NCI-H2171 (cell line): ENCODE measurements at regions not wholly inside any gene's neighbourhood (a gene's known extent, or its start where the extent isn't known, plus 50 kb on each side); places are given as distances from the start of the nearest gene placed in this dataset.

Experiments used
- DNase-seq: peaks from one replicate; lab custom pipeline; 2025; lab: John Stamatoyannopoulos, UW

DNA sequence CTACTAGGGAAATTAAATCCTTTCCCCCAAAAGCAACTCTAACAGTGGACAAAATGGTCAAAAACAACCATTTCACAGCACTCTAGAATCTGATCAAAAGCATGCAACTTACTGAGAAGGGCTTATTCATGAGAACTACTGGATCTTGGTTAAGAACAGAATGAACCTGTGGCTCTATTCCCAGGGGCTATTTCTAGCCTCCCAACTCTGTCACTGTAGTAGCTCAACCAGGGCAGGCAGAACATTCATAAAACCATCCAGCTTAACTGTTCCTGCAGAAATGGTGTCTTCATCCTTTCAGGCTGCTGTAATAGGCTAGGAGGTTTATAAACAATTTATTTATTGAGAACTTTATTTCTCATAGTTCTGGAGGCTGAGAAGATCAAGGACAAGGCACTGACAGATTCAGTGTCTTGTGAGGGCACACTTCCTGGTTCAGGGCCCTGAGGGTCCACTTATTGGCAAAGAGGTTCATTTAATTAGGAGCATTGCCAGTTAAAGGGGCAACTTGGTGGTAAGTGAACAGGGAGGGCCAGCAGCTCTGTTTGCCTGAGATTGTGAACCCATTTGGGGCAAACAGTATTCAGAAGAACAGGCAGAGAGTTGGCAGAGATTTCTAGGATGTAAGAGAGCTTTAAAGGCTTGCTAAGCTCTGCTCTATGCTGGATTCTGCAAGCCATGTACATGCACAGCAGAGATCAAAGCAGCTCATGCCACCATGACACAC, 238.5 kb upstream of the FBXL7 start:
- DNase-seq, result no peak

DNA sequence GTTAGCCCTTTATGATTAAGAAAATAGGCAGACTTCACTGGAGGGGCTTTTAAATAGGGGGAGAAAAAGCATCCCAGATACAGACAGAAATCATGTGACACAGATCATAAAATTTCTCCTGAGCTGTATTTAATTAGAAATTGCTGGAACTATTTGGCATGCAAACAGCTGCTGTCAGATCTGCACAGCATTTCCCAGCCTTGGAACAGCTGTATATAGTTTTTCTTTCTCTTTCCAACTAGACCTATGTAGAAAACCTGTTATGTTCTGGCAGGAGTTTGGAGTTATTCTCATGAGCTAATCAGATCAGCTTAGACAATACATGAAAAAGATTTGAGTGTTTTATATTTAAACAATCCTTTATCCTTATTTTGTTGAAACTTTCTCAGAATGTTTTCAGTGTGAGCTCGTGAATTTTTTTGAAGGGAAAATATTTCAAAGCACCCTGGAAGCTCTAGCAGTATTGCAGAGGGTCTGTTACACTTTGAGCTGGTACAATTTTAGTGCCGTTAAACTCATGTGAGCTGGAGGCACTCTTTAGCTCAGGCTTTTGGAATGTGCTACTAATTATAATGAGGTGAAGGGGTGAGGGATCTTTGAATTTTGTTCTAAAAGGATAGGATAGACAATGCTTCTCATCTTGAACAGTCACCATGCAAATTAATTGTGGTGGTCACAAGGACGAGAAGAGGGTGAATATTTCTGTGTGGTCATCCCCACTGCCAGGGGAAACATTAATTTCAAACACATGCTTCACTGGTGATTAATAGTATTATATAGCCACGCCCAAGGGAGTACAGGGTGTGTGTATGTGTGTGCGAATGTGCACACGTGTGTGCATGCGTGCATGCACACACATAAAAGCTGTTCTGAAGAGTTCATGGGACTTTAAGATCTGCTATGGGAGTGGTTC, 239.4 kb upstream of the FBXL7 start:
- DNase-seq, result no peak

DNA sequence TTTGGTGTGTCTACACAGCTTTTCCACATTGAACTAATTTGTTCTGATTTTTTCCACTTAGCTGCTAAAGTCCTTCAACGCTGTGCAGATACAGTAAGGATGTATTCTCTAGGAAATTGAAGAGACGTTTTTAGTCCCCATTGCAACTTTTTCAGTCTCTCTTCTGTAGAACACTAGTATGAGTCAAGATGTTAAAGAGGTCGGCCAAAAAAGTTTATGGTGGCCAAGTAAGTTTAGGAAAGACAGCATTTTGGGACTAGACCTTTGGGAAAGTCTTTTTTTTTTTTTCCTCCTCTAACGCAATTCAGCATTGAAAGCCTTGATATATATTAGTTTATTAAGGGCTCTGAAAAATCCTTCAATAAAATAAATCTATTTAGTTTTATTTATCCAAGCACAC, 243.5 kb upstream of the FBXL7 start:
- DNase-seq, result no peak

DNA sequence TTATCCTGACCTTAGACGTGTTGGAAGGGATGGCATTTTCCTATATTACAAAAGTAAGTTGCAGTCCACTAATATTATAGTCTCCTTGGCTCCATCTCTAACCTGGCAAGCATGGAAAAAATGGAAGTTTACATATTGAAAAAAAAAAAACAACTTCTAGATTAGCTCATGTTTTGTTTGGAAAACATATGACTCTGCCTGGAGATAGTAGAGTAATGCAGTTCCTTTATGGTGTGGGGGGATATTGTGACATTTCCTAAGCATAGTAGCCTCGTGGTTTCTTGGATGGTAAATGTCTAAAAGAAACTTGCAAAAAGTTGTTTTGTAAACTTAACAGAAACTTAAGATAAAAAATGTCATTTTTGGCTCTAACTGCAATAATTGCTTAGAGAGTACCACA, 244.4 kb upstream of the FBXL7 start:
- DNase-seq, result no peak

DNA sequence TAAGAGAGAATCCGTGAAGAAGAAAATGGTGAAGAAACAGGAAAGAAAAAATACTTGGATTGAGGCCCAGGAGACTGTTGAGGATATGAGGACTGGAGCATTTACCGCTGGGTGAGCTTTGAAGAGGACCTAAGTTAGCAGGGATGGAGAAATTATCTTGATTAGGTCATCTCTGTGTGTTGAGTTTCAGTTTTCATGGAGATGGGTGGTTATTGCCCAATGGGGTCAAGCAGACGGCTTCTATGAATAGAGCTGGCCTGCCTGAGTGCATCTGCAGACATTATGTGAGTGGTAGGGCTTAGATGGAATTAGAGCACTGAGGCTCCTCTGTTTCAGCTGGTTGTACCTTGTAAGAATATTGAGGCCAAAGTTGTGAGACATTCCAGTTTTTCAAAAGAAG, 245.4 kb upstream of the FBXL7 start:
- no peak for DNase-seq

DNA sequence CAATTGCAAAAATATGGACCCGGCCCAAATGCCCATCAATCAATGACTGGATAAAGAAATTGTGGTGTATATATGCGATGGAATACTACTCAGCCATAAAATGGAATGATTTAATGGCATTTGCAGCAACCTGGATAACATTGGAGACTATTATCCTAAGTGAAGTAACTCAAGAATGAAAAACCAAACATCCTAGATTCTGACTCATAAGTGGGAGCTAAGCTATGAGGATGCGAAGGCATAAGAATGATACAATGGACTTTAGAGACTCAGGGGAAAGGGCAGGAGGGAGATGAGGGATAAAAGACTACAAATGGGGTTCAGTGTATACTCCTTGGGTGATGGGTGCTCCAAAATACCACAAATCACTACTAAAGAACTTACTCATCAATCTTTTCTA, 247.6 kb upstream of the FBXL7 start:
- no peak for DNase-seq

DNA sequence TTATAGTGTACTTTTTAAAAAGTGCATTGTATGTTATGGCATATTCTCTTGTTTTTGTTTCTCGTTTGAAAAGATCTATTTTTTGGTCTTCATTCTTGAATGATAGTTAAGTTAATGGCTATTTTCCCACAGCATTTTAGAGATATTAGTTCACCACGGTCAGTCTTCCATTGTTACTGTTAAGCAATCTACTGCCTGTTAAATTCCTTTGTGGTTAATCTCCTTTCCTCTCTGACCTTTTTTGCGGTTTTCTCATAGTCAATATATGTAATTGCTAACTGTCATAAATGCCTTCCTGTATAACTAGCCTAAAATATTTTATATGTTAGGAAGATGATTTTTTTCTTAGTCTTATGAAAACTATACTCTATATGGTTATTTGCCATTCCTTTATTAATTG, 250.8 kb upstream of the FBXL7 start:
- no peak for DNase-seq

DNA sequence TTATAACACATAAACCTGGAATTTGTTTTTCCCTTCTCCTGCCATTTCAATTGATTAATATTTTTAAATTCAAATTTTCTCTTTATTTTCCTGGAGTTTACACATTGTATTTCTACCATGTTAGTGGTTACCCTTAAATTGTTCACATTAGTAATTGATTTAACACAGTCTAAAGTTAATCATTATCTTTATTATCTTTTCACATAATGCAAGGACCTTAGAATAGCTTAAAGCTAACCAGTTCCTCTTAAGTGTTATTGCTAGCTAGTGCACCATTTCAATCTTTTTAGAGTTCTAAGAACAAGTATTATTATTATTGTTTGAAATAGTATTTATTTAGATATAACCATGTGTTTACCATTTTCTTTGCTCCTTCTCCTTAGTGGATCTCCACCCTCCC, 251.2 kb upstream of the FBXL7 start:
- no peak for DNase-seq

DNA sequence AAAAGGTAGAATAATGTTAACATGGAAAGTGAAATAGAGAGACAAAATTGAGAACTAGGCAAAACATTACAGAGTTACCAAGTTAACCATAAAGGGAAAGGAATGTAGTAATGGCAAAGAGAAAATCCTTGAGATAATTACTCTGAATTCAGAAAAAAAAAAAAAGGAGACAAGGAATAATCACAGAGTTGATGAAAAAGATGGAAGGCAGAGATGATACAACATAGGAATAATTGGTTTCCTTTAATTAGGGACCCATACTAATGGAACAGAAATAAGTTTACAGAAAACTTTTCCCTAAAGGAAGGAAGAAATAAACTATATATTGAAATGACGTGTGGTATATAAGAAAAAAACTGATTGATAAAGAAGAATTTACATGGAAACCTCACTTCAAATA, 254.1 kb upstream of the FBXL7 start:
- no peak for DNase-seq

DNA sequence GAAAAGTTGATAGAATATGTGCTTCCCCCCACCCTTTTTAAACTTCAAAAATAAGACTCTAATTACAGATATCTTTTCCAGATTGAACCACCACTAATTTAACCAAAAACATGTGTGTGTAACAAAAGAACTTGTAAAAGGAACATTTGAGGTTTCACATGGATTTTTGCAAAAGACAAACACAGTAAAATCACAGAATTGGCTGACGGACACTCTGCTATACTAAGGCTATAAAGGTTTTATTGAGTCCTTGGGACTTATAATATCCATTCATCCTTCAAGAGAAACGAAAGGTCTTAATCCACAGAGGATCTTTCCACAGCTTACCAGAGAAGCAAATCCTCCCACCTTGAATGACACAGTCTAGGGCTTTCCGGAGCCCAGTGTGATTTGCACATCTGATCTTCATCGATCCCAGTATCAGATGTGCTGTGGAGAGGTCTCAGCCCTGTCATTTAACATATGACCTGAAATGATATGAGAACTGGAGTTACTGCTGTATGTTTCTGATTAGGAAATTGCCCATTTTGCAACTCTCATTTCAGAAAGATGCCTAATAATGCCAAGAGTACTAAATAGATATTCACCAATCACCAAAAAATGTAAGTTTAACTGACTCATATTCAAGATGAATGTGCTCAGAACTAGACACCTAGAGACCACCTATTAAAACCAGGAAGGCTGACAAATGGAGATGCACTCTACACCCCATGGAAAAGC, 256.5 kb upstream of the FBXL7 start:
- no peak for DNase-seq

DNA sequence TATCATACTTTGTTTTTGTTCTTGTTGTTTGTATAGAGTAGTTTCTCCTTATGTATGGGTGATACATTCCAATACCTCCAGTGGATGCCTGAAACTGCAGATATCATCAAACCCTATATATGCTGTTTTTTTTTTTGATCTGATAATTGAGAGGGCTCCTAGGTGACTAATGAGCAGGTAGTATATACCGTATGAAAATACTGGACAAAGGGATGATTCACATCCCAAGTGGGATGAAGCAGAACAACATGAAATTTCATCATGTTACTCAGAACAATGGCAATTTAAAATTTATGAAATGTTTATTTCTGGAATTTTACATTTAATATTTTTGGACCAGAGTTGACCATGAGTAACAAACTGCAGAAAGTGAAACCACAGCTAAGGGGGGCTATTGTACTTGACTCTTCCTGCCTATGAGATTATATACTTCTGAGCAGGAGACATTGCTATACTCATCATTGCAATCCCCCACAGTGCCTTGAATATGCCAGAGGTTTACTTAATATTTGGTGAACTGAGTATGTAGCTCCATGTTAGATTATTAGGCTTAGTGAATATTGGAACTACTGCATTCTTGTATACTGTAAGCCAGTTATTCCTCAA, 258.7 kb upstream of the FBXL7 start:
- DNase-seq, result no peak

DNA sequence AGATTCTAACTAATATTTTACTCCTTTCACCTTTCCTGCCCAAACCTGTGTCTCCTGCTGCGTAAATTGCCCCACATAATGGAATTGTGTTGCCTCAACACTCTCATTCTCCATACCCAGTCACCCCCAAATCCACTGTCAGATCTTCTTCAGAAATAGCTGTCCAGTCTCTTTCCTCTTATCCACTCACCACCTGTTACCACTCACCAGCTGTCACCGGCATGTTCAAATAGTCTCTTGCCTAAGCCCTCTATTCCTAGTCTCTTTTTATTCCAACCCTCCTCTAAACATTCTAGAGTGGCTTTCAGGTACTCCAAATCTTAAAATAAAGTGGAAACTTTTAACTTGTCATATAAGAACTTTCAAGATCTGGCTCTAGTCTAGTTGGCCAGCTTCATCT, 262.0 kb upstream of the FBXL7 start:
- no peak for DNase-seq

DNA sequence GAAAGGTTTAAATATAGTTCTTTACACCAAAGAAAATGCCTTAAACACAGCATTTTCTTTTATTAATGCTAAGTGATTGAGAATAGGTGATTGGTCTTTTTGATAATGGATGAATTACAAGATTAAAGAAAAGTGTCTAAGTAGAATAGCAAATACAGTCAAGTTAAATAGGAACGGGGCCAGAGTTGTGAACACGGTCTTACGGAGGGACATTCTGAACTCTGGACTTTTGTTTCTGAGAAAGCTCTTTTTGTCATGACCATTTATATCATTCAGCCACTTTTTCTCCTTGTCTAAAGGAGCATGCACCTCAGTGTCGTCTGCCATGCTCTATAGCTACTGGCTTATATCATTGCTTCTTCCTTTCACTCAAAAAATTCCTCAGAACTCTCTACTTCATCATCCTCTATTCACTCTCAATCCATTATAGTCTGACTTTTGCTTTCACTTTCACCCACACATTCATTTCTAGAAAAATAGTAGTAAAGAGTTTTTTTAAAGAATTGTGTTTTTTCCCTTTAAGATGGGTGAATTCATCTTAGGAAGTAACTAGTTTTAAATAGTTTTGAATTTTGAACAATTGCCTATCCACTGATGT, 263.0 kb upstream of the FBXL7 start:
- no peak for DNase-seq

DNA sequence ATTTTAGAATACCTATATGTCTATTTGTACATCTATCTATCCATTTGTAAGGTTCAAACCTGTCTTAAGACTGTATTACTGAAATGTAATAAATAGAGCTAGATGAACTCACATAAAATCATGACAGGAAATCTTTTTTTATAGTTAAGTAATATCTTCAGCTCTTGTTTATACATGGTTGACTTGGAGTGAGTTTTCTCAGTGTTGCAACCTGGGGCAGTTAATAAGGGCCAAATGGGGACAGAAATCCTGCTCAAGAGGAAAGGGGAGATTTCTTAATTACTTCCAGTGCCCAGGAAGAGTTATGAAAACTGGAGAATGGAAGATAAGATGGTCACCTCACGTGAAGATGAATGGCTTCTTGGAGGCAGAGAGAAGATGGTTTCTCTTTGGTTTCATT, 265.1 kb upstream of the FBXL7 start:
- no peak for DNase-seq

DNA sequence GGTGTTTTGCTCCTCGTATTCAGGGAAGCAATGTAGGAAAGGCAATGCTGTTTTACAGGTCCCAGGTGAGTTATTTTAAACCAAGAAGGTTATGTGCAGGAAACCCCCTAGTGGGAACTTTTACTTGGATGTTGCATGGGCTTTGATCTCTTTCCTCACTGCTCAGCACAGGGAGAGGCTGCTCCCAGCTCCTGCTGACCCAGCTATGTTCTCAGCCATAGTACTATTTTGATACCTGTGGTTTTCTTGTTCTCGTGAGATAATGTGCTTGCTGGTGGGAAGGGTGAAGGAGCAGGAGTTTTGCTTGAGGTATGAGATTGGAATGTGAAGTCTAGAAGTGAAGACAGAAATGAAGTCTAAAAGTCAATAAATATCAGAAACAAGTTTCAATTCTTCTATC, 265.6 kb upstream of the FBXL7 start:
- no peak for DNase-seq

DNA sequence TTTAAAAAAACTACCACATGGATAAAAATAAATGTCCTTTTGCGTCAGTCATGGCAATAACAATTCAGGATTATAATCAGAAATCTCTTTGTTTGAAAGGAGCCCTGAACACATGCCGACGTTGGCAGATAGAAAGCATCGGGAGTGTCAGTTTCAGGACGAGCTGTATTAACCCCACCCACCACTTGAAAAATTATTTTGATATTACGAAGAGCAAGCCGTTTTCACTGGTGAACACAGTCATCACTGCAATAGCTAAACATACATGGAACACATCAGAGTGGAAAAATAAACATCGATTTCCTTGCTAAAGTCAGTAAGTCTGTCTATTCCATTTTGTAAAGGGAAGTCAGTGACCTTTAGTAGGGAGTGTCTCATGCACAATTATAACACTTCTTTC, 266.4 kb upstream of the FBXL7 start:
- no peak for DNase-seq

DNA sequence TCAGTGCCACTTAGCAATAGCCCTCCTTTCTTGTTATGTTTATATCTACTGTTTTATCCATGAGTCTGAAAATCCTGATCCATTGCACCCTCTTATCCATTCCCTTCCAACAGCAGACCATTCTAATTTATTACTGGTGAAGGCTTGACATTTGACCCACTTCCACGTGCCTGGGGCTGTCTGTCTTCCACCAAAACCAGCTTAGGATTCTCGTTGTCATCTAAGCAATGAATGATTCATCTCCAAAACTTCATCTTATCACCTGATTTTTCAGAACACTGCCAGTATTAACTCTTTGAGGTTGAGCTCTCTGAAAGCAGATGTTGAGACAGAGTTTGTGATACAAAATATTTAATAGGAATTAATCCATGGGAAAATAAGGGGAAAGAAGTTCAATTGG, 277.8 kb upstream of the FBXL7 start:
- no peak for DNase-seq

DNA sequence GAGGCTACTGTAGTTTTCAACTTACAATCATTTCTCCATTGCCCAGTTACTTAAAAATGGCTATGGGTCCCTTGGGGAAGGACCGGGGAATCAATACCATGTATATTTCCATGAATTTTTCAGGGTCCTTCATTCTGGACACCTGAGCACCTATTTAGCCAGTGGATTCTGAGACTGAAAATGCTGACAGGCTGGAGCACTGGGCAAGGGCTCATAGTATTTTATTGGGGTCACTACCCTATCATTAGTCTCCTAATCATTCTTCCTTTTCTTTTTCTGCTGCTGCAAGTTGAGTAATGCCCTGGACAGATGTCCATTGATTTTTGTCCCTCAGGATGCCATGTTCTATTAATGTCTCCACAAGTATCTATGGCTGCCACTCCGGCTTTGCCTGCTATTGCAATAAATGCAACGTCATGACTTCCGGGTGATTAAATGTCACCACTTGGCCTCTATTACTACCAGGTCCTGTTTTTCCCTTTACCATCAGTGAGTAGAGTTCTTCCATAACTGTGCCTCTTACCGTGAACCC, 279.3 kb upstream of the FBXL7 start:
- DNase-seq, result no peak

DNA sequence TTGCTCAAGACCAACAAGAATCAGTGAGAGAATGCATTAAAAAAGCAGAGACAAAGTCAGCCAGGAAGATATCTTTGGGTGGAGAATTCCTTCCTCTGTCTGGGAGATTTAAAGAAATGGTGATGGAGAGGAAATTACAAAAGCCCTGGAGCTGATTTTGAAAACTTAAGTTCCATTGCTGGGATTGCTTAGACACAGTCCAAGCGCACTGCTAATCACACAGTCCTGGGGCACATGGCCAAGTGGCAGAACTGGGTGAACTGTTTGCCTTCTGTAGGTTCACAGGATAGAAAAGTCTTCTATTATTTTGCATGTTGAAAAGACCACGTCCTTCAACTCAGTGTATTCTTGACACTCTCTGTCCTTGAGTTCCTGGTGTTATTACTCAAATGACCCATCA, 284.9 kb upstream of the FBXL7 start:
- DNase-seq, result no peak

DNA sequence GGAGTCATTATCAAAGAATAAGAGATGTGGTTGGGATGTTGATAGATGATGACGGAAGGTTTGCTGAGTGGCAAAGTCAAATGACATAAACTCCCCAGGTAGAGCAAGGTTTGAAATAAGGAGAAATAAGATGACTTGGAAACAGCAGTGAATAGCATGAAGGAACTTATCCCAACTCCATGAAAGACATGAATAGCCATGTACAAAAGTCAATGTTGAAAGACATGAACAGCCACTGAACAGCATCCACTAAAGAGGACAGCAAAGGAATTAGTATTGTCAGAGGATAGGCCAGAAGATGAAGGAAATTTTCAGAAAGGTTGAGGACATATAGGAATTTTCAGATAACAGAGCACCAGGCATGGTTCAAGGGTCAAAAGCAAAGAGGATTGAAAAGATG, 286.0 kb upstream of the FBXL7 start:
- no peak for DNase-seq

DNA sequence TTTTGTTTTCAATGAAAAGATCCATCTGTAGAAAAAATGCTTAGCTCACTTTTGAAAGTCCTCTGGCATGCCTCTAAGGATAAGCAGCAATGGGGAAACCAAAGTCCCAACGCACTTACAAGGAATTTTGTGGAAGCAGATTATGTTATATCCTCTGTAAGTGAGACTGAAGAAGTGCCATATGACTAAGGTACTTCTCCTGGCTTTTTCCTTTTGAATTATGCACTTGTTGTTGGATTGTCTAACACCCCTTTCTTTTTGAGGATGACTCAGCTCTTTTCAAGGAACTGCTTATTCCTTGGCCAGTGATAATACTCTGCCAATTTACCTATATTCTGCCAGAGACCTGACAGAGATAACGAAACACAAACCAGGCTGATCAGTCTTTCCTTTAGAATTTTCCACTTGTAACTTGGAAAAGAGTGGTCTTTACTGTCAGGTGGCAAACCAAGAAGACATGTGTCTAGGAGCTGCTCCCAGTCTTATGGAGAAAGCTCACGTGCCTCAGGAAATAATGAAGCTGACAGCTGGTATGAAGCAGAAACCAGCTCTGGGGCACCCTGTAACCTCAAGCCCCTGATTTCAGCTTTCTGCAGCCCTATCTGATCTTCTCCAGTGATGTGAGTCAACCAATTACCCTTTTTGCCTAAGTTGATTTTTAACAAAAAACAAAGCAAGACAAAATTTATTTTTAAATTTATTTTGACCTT, 290.8 kb upstream of the FBXL7 start:
- DNase-seq, result no peak
